ENCODE measurements at regions not wholly inside any gene's neighbourhood (a gene's known extent, or its start where the extent isn't known, plus 50 kb on each side); places are given as distances from the start of the nearest gene placed in this dataset.

DNA sequence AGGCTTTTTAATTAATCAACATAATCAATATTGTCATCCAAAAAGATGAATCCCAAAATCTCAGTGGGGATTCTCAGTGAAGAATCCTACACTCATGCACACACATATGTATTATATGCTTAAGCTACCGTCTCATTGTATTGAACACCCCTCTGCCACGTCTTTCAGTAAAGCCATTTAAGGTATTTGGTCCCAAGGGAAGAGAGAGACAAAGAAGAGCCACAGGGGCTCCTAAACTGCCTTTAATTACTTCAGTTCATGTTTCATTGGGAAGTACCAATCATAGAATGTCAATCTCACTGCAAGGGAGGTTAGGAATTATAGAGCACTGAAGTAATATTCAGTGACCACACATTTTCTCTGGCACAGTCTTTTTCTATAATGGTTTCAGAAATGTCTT is 388.6 kb upstream of the NEGR1 start:
- Histone ChIP-seq H3F3A (replicated peaks; ENCODE audit: low read depth) (no peaks in the 10 kb centered on the region), H3K4me3 (no peak overlapping the region), H3K36me3 (ENCODE audit: insufficient read depth) (no peaks in the 10 kb centered on the region), H3K9me2 (ENCODE audit: insufficient read depth) (no peaks in the 10 kb centered on the region), H3K27me3 (ENCODE audit: insufficient read depth) (no peaks in the 10 kb centered on the region), H2AFZ (no peak overlapping the region), H4K20me1 (replicated peaks; ENCODE audit: insufficient read depth) (no peaks in the 10 kb centered on the region), H3K27ac (ENCODE audit: low read depth) (no peak overlapping the region), H3K4me2 (no peak overlapping the region), H3K4me1 (ENCODE audit: insufficient read depth) (no peaks in the 10 kb centered on the region), H3K79me2 (replicated peaks; ENCODE audit: insufficient read depth) (no peaks in the 10 kb centered on the region)
- H3K4me1 Mint-ChIP-seq, result peaks cover 13% of the 10 kb centered on the region
- H3K27me3 Mint-ChIP-seq (ENCODE audit: insufficient read depth, low read depth, poor library complexity), result peaks cover 3% of the 10 kb centered on the region
- TF ChIP-seq, protein P1, sequence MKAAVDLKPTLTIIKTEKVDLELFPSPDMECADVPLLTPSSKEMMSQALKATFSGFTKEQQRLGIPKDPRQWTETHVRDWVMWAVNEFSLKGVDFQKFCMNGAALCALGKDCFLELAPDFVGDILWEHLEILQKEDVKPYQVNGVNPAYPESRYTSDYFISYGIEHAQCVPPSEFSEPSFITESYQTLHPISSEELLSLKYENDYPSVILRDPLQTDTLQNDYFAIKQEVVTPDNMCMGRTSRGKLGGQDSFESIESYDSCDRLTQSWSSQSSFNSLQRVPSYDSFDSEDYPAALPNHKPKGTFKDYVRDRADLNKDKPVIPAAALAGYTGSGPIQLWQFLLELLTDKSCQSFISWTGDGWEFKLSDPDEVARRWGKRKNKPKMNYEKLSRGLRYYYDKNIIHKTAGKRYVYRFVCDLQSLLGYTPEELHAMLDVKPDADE (IDR thresholded peaks at IDR 0.05), result no peak
- TF ChIP-seq, protein P2, sequence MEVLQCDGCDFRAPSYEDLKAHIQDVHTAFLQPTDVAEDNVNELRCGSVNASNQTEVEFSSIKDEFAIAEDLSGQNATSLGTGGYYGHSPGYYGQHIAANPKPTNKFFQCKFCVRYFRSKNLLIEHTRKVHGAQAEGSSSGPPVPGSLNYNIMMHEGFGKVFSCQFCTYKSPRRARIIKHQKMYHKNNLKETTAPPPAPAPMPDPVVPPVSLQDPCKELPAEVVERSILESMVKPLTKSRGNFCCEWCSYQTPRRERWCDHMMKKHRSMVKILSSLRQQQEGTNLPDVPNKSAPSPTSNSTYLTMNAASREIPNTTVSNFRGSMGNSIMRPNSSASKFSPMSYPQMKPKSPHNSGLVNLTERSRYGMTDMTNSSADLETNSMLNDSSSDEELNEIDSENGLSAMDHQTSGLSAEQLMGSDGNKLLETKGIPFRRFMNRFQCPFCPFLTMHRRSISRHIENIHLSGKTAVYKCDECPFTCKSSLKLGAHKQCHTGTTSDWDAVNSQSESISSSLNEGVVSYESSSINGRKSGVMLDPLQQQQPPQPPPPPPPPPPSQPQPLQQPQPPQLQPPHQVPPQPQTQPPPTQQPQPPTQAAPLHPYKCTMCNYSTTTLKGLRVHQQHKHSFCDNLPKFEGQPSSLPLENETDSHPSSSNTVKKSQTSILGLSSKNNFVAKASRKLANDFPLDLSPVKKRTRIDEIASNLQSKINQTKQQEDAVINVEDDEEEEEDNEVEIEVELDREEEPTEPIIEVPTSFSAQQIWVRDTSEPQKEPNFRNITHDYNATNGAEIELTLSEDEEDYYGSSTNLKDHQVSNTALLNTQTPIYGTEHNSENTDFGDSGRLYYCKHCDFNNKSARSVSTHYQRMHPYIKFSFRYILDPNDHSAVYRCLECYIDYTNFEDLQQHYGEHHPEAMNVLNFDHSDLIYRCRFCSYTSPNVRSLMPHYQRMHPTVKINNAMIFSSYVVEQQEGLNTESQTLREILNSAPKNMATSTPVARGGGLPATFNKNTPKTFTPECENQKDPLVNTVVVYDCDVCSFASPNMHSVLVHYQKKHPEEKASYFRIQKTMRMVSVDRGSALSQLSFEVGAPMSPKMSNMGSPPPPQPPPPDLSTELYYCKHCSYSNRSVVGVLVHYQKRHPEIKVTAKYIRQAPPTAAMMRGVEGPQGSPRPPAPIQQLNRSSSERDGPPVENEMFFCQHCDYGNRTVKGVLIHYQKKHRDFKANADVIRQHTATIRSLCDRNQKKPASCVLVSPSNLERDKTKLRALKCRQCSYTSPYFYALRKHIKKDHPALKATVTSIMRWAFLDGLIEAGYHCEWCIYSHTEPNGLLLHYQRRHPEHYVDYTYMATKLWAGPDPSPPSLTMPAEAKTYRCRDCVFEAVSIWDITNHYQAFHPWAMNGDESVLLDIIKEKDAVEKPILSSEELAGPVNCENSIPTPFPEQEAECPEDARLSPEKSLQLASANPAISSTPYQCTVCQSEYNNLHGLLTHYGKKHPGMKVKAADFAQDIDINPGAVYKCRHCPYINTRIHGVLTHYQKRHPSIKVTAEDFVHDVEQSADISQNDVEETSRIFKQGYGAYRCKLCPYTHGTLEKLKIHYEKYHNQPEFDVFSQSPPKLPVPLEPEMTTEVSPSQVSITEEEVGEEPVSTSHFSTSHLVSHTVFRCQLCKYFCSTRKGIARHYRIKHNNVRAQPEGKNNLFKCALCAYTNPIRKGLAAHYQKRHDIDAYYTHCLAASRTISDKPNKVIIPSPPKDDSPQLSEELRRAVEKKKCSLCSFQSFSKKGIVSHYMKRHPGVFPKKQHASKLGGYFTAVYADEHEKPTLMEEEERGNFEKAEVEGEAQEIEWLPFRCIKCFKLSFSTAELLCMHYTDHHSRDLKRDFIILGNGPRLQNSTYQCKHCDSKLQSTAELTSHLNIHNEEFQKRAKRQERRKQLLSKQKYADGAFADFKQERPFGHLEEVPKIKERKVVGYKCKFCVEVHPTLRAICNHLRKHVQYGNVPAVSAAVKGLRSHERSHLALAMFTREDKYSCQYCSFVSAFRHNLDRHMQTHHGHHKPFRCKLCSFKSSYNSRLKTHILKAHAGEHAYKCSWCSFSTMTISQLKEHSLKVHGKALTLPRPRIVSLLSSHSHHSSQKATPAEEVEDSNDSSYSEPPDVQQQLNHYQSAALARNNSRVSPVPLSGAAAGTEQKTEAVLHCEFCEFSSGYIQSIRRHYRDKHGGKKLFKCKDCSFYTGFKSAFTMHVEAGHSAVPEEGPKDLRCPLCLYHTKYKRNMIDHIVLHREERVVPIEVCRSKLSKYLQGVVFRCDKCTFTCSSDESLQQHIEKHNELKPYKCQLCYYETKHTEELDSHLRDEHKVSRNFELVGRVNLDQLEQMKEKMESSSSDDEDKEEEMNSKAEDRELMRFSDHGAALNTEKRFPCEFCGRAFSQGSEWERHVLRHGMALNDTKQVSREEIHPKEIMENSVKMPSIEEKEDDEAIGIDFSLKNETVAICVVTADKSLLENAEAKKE (CRISPR knock-in tag; IDR thresholded peaks at IDR 0.05), result no peak
- no peak for TF ChIP-seq NANOG (IDR thresholded peaks at IDR 0.05; ENCODE audit: borderline replicate concordance)
- TF ChIP-seq ZNF331 (CRISPR knock-in tag; IDR thresholded peaks at IDR 0.05; ENCODE audit: low read depth), result no peak
- TF ChIP-seq CREB1 (CRISPR knock-in tag; IDR thresholded peaks at IDR 0.05; ENCODE audit: low read depth), result no peak
- TF ChIP-seq JUNB (IDR thresholded peaks at IDR 0.05; ENCODE audit: unreplicated experiment), result no peak
- TF ChIP-seq, protein P3, sequence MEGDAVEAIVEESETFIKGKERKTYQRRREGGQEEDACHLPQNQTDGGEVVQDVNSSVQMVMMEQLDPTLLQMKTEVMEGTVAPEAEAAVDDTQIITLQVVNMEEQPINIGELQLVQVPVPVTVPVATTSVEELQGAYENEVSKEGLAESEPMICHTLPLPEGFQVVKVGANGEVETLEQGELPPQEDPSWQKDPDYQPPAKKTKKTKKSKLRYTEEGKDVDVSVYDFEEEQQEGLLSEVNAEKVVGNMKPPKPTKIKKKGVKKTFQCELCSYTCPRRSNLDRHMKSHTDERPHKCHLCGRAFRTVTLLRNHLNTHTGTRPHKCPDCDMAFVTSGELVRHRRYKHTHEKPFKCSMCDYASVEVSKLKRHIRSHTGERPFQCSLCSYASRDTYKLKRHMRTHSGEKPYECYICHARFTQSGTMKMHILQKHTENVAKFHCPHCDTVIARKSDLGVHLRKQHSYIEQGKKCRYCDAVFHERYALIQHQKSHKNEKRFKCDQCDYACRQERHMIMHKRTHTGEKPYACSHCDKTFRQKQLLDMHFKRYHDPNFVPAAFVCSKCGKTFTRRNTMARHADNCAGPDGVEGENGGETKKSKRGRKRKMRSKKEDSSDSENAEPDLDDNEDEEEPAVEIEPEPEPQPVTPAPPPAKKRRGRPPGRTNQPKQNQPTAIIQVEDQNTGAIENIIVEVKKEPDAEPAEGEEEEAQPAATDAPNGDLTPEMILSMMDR (conservative IDR thresholded peaks at IDR 0.05; ENCODE audit: low read depth in 2 of 2), result no peak
- no peak for TF ChIP-seq ZNF114 (CRISPR knock-in tag; IDR thresholded peaks at IDR 0.05)
- no peak for TF ChIP-seq STAT1 (IDR thresholded peaks at IDR 0.05; ENCODE audit: unreplicated experiment)
- H3K4me3 Mint-ChIP-seq, result no peak overlapping the region
- ATAC-seq (peak; percentile 78), DNase-seq (ENCODE audit: low spot score) (peak; percentile 68)
- H3K27ac Mint-ChIP-seq, result no peak overlapping the region; the same call in 1 of the 2 replicates
- no peaks in the 10 kb centered on the region for H3K9me3 Mint-ChIP-seq
- H3K36me3 Mint-ChIP-seq (ENCODE audit: low read depth), result no peaks in the 10 kb centered on the region

Measured in GM23338 (cell line).